Stimulated activated CD4-positive, alpha-beta T cell treated with anti-CD3 and anti-CD28 coated beads, TNF-alpha, amount 100 ng/mL, for 24 hours (primary cell): ENCODE measurements at regions not wholly inside any gene's neighbourhood (a gene's known extent, or its start where the extent isn't known, plus 50 kb on each side); places are given as distances from the start of the nearest gene placed in this dataset.

ENCODE experiments used
- DNase-seq, 3 experiments: peaks; one replicate each; pipeline ENCODE4 v3.0.0-alpha.2; 2020; ENCODE audit warnings: low read depth in 3 of 3

- no peak for DNase-seq
Observed at GRCh38 chr15:93557696-93558095, 468.7 kb upstream of the RGMA start.

GRCh38 chr15:93553167-93553935 is 464.3 kb upstream of the RGMA start:
- no peak for DNase-seq

- DNase-seq = no peak
Observed at GRCh38 chr15:93543093-93543492, 454.1 kb upstream of the RGMA start.

GRCh38 chr15:93527374-93528050 is 438.5 kb upstream of the RGMA start:
- no peak for DNase-seq

- no peak for DNase-seq
Observed at GRCh38 chr15:93524432-93524831, 435.4 kb upstream of the RGMA start.

- no peak for DNase-seq
Observed at GRCh38 chr15:93523481-93523880, 434.5 kb upstream of the RGMA start.

GRCh38 chr15:93520206-93520605 is 431.2 kb upstream of the RGMA start:
- DNase-seq = no peak

GRCh38 chr15:93519599-93519998 is 430.6 kb upstream of the RGMA start:
- DNase-seq = no peak

GRCh38 chr15:93517176-93517575 is 428.2 kb upstream of the RGMA start:
- DNase-seq = no peak

GRCh38 chr15:93515256-93516051 is 426.4 kb upstream of the RGMA start:
- DNase-seq = no peak

GRCh38 chr15:93506646-93507045 is 417.6 kb upstream of the RGMA start:
- no peak for DNase-seq

- DNase-seq = no peak
Observed at GRCh38 chr15:93505506-93505905, 416.5 kb upstream of the RGMA start.

- DNase-seq = no peak
Observed at GRCh38 chr15:93501946-93502345, 412.9 kb upstream of the RGMA start.

GRCh38 chr15:93500155-93500554 is 411.1 kb upstream of the RGMA start:
- DNase-seq = no peak

- DNase-seq = no peak
Observed at GRCh38 chr15:93497291-93497690, 408.3 kb upstream of the RGMA start.

GRCh38 chr15:93496888-93497287 is 407.9 kb upstream of the RGMA start:
- no peak for DNase-seq

- DNase-seq = no peak
Observed at GRCh38 chr15:93495799-93496637, 407.0 kb upstream of the RGMA start.

GRCh38 chr15:93493172-93493571 is 404.2 kb upstream of the RGMA start:
- no peak for DNase-seq

- DNase-seq = no peak
Observed at GRCh38 chr15:93491291-93491690, 402.3 kb upstream of the RGMA start.

GRCh38 chr15:93488296-93488713 is 399.3 kb upstream of the RGMA start:
- no peak for DNase-seq

GRCh38 chr15:93486407-93487117 is 397.6 kb upstream of the RGMA start:
- DNase-seq = no peak
